ENCODE measurements at regions not wholly inside any gene's neighbourhood (a gene's known extent, or its start where the extent isn't known, plus 50 kb on each side); places are given as distances from the start of the nearest gene placed in this dataset.

GRCh38 chr5:30030101-30030500 is 1163.4 kb upstream of the CDH6 start:
- DNase-seq (ENCODE audit: low read depth in 4 of 4, low spot score in 2 of 4) = no peak

- no peak for DNase-seq (ENCODE audit: low read depth in 4 of 4, low spot score in 2 of 4)
These were observed 1191.7 kb upstream of the CDH6 start for GRCh38 chr5:30001826-30002225.

GRCh38 chr5:30000231-30000630 is 1193.3 kb upstream of the CDH6 start:
- no peak for DNase-seq (ENCODE audit: low read depth in 4 of 4, low spot score in 2 of 4)

GRCh38 chr5:29995154-29995553 is 1198.3 kb upstream of the CDH6 start:
- DNase-seq (ENCODE audit: low read depth in 4 of 4, low spot score in 2 of 4) = no peak

GRCh38 chr5:29994519-29994918 is 1199.0 kb upstream of the CDH6 start:
- DNase-seq (ENCODE audit: low read depth in 4 of 4, low spot score in 2 of 4) = no peak

GRCh38 chr5:29993286-29993685 is 1200.2 kb upstream of the CDH6 start:
- DNase-seq (ENCODE audit: low read depth in 4 of 4, low spot score in 2 of 4) = no peak

- no peak for DNase-seq (ENCODE audit: low read depth in 4 of 4, low spot score in 2 of 4)
These were observed 1201.2 kb upstream of the CDH6 start for GRCh38 chr5:29992248-29992647.

- DNase-seq (ENCODE audit: low read depth in 4 of 4, low spot score in 2 of 4) = no peak
These were observed 1202.8 kb upstream of the CDH6 start for GRCh38 chr5:29990681-29991080.

GRCh38 chr5:29984156-29984540 is 1209.3 kb upstream of the CDH6 start:
- no peak for DNase-seq (ENCODE audit: low read depth in 4 of 4, low spot score in 2 of 4)

- DNase-seq (ENCODE audit: low read depth in 4 of 4, low spot score in 2 of 4) = no peak
These were observed 1209.8 kb upstream of the CDH6 start for GRCh38 chr5:29983528-29984155.

- DNase-seq (ENCODE audit: low read depth in 4 of 4, low spot score in 2 of 4) = no peak
These were observed 1211.0 kb upstream of the CDH6 start for GRCh38 chr5:29982457-29982856.

GRCh38 chr5:29972597-29972996 is 1220.9 kb upstream of the CDH6 start:
- no peak for DNase-seq (ENCODE audit: low read depth in 4 of 4, low spot score in 2 of 4)

- DNase-seq (ENCODE audit: low read depth in 4 of 4, low spot score in 2 of 4) = peak in 1 of 4 donors; percentile 2
These were observed 1229.5 kb upstream of the CDH6 start for GRCh38 chr5:29963956-29964355.

GRCh38 chr5:29960323-29960722 is 1233.2 kb upstream of the CDH6 start:
- DNase-seq (ENCODE audit: low read depth in 4 of 4, low spot score in 2 of 4) = no peak

- DNase-seq (ENCODE audit: low read depth in 4 of 4, low spot score in 2 of 4) = no peak
These were observed 1242.9 kb upstream of the CDH6 start for GRCh38 chr5:29950416-29951145.

GRCh38 chr5:29949301-29949872 is 1244.1 kb upstream of the CDH6 start:
- DNase-seq (ENCODE audit: low read depth in 4 of 4, low spot score in 2 of 4) = no peak

GRCh38 chr5:29944327-29944726 is 1249.2 kb upstream of the CDH6 start:
- DNase-seq (ENCODE audit: low read depth in 4 of 4, low spot score in 2 of 4) = no peak

- no peak for DNase-seq (ENCODE audit: low read depth in 4 of 4, low spot score in 2 of 4)
These were observed 1251.4 kb upstream of the CDH6 start for GRCh38 chr5:29942089-29942488.

GRCh38 chr5:29939988-29940387 is 1253.5 kb upstream of the CDH6 start:
- no peak for DNase-seq (ENCODE audit: low read depth in 4 of 4, low spot score in 2 of 4)

GRCh38 chr5:29935371-29935770 is 1258.1 kb upstream of the CDH6 start:
- no peak for DNase-seq (ENCODE audit: low read depth in 4 of 4, low spot score in 2 of 4)

GRCh38 chr5:29930316-29930715 is 1263.2 kb upstream of the CDH6 start:
- no peak for DNase-seq (ENCODE audit: low read depth in 4 of 4, low spot score in 2 of 4)

- DNase-seq (ENCODE audit: low read depth in 4 of 4, low spot score in 2 of 4) = no peak
These were observed 1269.4 kb upstream of the CDH6 start for GRCh38 chr5:29924107-29924506.

All from left renal cortex interstitium (tissue), 4 donors.